Peyer's patch (tissue), 4 donors: ENCODE measurements at regions not wholly inside any gene's neighbourhood (a gene's known extent, or its start where the extent isn't known, plus 50 kb on each side); places are given as distances from the start of the nearest gene placed in this dataset.

Source experiments
- POLR2A ChIP-seq, 2 donors: fragments of 450-650 bp; IDR thresholded peaks; one replicate each; pipeline ENCODE4 v1.5.1; 2017; ENCODE audit warnings: antibody characterized with exemption in 2 of 2, mild to moderate bottlenecking in 2 of 2, moderate library complexity in 2 of 2
- TF ChIP-seq, protein P1 (sequence below), 6 experiments: fragments of 450-650 bp in 4 of 6; fragments of 200-600 bp in 2 of 6; sonication (generic) in 1 of 6; IDR thresholded peaks; one replicate each; pipeline ENCODE4 v1.5.1; 2017 to 2019; ENCODE audit warnings: antibody characterized with exemption in 6 of 6, mild to moderate bottlenecking in 3 of 6, moderate library complexity in 1 of 6

DNA sequence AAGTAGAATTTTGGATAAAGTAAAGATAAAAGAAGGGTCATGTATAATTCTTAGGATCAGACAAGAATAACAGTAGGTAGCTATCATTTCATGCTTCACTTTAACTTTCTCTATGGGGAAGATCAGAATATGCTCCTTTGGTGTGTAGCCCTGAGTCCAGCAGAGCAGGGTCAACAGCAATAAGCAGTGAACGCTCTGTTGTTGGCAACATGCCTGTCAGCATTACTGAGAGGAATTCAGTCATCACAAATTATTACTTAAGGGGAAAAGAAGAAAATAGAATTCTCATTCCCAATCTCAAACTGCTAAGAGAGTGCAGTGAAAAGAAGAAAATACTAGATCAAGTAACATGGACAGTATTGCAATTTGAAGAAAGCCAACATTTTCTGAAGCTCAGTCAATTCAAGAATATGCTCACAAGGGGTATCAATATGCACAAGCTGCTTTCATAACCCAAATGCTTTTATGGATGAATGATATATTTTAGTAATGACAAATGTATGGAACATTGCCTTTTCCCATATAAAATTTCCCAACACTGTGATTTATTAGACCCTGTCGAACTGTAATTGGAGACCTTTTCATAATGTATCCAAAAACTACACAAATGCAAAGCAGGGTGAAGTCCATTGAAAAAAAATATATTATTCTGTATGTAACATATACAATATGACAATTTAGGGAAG is 1359.4 kb downstream of the EFNA5 start:
- TF ChIP-seq, protein P1, sequence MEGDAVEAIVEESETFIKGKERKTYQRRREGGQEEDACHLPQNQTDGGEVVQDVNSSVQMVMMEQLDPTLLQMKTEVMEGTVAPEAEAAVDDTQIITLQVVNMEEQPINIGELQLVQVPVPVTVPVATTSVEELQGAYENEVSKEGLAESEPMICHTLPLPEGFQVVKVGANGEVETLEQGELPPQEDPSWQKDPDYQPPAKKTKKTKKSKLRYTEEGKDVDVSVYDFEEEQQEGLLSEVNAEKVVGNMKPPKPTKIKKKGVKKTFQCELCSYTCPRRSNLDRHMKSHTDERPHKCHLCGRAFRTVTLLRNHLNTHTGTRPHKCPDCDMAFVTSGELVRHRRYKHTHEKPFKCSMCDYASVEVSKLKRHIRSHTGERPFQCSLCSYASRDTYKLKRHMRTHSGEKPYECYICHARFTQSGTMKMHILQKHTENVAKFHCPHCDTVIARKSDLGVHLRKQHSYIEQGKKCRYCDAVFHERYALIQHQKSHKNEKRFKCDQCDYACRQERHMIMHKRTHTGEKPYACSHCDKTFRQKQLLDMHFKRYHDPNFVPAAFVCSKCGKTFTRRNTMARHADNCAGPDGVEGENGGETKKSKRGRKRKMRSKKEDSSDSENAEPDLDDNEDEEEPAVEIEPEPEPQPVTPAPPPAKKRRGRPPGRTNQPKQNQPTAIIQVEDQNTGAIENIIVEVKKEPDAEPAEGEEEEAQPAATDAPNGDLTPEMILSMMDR (IDR thresholded peaks at IDR 0.05): no peak
- TF ChIP-seq POLR2A (IDR thresholded peaks at IDR 0.05): no peak
